SKM-1 (cell line): ENCODE measurements at regions not wholly inside any gene's neighbourhood (a gene's known extent, or its start where the extent isn't known, plus 50 kb on each side); places are given as distances from the start of the nearest gene placed in this dataset.

ENCODE experiments used
- DNase-seq: peaks from one replicate; lab custom pipeline; 2025; ENCODE audit not compliant: unreplicated experiment; lab: John Stamatoyannopoulos, UW

GRCh38 chr6:50214937-50215336, 165.2 kb upstream of the DEFB112 start:
- DNase-seq = no peak

DNA sequence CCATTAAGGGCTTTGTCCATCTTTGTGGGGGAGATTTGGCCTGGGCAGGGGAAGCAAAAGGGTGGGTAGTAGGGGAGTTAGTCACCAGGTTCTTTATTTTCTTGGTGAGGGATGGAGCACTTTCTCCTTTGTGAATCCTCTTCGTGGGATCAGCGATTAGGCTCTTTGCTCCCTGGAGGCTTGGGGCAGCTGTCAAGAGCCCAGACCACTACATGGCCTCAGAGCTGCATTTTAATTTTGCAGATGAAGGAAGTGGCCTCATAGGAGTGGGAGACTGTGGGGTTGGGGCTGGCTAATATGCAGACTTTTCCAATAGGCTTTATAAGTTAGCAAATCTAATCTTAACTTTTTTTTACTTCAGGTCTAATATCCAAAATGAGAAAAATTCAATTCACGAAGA, 168.1 kb upstream of the DEFB112 start:
- DNase-seq = no peak

- DNase-seq = no peak
Measured at GRCh38 chr6:50236164-50236563, 186.4 kb upstream of the DEFB112 start.

DNA sequence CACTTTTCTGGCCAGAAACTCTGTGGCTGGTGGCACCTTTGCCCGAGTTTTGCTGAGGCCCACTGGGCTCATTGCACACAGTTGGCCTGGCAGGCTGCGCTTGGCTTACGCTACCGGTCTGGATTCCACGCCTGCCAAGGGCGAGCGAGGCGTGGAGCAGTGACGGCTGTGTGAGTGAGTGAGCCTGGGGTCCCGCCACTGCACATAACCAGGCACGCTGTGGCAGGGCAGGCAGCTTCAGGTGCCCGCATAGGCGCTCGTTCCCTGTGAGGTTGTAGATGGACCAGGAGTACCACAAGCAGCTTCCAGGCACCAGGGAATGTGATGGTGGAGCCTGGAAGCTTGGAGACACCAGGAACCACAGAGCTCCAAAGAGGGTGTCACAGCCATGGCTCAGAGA, 190.1 kb upstream of the DEFB112 start:
- DNase-seq = no peak

DNA sequence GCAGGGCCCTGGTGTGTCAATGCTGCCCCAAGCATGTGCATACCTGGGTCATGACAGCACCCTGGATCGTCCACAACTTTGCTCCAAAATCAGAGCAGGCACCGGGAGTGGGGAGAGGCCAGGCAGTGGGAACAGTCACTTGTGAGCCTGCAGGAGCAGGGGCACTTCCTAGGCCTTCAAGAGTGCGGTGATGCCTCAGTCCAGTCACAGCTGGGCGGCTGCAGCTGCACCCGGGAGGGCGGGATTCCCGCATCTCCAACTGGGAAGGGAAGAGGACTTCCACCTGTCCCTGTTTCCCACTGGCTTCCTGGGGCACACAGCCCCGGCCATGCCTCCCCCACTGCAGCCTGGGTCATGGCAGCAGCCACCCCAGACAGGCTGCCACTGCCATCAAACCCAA, 191.3 kb upstream of the DEFB112 start:
- DNase-seq = no peak

- no peak for DNase-seq
Measured at GRCh38 chr6:50249493-50249892, 199.8 kb upstream of the DEFB112 start.

DNA sequence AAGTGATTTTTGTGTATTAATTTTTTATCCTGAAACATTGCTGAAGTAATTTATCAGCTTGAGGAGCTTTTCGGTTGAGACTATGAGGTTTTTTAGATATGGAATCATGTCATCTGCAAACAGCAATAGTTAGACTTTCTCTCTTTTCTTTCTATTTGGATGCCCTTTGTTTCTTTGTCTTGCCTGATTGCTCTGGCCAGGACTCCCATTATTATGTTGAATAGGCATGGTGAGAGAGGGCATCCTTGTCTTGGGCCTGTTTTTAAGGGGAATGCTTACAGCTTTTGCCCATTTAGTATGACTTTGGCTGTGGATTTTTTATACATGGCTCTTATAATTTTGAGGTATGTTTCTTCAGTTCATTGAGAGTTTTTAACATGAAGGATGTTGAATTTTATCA, 207.6 kb upstream of the DEFB112 start:
- no peak for DNase-seq

- DNase-seq = no peak
Measured at GRCh38 chr6:50259903-50260302, 210.2 kb upstream of the DEFB112 start.

GRCh38 chr6:50264995-50265571, 215.4 kb upstream of the DEFB112 start:
- no peak for DNase-seq

- no peak for DNase-seq
Measured at GRCh38 chr6:50270415-50270814, 220.7 kb upstream of the DEFB112 start.

- no peak for DNase-seq
Measured at GRCh38 chr6:50271266-50271665, 221.5 kb upstream of the DEFB112 start.

GRCh38 chr6:50271817-50272216, 222.1 kb upstream of the DEFB112 start:
- no peak for DNase-seq

GRCh38 chr6:50272611-50273010, 222.9 kb upstream of the DEFB112 start:
- DNase-seq = no peak

- DNase-seq = no peak
Measured at GRCh38 chr6:50276771-50277261, 227.1 kb upstream of the DEFB112 start.

DNA sequence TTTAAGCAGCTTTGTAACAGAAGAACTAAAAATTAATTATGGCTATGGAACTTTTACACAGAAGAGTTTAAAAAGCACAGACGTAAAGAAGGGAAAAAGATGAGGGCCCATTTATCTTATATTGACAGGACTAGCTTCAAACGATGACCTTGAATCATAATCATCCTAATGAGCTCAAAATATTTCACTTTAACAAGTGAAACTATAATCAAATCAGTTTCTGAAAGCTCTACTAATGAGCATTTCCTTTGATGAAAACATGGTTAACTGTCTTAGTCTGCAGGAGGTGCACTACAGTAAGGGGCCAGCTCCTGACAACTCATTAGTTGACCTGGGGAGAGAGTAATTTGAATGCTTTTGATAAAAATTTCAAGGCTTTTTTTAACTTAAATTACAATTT, 228.0 kb upstream of the DEFB112 start:
- DNase-seq = no peak

DNA sequence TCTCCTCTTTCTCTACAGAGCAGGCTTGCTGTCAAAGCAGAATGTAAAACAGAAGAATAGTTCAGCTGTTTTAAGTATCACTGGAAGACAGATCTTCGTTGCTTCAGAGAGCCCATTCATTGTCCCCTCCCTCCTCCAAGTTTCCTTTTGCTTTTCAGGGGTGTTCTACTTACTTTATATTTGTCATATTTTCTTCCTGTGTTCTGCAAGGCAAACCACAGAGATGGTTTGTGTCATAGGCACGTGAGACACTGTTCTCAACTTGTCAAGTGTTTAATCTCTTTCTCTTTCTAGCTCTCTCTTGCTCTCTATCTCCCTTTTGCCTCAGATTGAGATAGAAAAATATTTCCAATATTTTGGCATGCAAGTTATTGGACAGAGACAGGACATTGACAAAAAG, 228.9 kb upstream of the DEFB112 start:
- no peak for DNase-seq

DNA sequence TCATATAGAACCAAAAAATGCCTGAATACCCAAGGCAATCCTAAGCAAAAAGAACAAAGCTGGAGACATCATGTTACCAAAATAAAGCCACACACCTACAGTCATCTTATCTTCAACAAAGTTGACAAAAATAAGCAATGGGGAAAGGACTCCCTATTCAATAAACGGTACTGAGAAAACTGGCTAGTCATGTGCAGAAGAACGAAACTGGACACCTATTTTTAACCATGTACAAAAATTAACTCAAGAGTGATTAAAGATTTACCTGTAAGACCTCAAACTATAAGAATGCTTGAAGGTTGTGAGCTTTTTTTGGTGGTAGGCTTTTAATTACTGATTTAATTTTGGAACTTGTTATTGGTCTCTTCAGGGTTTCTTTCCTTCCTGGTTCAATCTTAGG, 236.0 kb upstream of the DEFB112 start:
- DNase-seq = no peak

- DNase-seq = no peak
Measured at GRCh38 chr6:50288241-50288640, 238.5 kb upstream of the DEFB112 start.

DNA sequence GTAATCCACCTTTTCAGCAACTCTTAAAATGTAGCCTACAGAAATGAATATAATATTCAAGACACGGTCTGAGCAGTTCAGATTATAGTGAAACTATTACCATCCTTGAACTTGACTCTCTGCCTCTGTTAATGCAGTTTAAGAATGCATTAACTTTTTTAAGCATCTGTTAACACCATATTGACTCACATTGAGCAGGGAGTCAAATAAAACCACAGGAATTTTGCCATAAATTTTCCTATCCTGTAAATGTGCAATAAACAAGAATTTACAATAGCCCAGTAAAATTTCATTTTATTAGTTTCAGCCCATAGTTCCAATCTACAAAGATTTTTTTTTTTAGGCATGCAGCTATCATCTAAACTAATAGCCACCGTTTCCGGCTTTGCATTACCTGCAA, 239.2 kb upstream of the DEFB112 start:
- DNase-seq = no peak

GRCh38 chr6:50289366-50289765, 239.6 kb upstream of the DEFB112 start:
- no peak for DNase-seq

GRCh38 chr6:50301307-50301706, 251.6 kb upstream of the DEFB112 start:
- DNase-seq = no peak

DNA sequence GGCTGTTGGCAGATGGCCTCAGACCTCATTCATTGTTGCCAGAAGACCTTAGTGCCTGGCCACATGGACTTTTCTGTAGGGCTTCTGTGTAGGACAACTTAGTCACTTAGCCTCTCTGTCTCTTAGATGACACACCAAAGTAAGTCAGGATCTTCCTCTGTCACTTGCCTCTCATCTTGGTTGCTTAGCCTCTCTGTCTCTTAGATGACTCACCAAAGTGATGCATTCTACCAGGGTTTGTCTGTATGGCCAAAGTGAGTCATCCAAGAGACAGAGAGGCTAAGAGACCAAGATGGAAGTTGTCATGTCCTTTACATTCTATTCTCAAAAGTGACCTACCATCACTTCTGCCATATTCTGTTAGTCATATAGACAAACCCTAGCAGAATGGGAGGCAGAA, 255.9 kb upstream of the DEFB112 start:
- DNase-seq = no peak

GRCh38 chr6:50318536-50318935, 268.8 kb upstream of the DEFB112 start:
- DNase-seq = no peak

GRCh38 chr6:50330347-50330746, 280.6 kb upstream of the DEFB112 start:
- DNase-seq = no peak
